CD4-positive, alpha-beta T cell treated with Interleukin-6 for 4 hours (primary cell): ENCODE measurements at regions not wholly inside any gene's neighbourhood (a gene's known extent, or its start where the extent isn't known, plus 50 kb on each side); places are given as distances from the start of the nearest gene placed in this dataset.

ENCODE experiments used
- DNase-seq: peaks from one replicate; pipeline ENCODE4 v3.0.0-alpha.2; 2020; ENCODE audit warnings: mixed read lengths

DNA sequence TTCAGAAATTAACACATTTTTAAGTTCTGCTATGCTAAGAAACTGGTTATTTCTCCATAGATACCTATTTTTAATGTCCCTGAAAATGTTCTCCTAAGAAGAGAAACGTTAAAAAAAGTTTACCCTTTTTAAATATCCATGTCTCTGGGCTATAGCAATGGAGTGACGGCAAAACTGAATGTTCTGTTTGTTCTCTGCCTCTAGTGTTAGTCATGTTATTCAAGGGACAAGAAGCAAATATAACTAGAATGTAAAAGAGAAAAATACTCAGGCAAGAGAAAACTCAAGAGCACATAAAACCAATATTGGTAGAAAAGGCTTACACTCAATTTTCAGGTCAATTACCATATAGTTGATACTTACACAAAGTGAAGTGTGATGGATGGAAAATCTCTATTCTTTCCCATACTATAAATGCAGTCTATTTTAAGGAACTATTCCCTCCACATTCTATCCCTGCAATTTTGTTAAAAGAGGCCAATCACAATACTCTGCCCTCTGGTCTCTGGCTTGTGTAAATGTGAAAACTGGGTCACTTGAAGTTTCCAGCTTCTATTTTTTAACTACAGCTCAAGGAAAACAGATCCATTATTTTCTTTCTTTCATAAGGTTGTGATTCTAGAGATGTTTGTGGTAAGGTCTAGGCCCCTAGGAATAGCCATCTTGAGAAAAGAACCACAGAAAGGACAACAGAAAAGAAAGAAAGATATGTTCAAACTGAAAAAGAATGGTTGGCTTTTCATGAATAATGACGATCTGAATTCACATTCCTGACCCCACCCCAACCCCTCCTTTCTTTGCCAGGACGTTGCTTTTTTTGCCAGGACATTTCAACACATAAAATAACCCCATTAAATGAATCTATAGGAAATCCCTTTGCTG lies 200.3 kb upstream of the FAM83B start:
- DNase-seq, result no peak

DNA sequence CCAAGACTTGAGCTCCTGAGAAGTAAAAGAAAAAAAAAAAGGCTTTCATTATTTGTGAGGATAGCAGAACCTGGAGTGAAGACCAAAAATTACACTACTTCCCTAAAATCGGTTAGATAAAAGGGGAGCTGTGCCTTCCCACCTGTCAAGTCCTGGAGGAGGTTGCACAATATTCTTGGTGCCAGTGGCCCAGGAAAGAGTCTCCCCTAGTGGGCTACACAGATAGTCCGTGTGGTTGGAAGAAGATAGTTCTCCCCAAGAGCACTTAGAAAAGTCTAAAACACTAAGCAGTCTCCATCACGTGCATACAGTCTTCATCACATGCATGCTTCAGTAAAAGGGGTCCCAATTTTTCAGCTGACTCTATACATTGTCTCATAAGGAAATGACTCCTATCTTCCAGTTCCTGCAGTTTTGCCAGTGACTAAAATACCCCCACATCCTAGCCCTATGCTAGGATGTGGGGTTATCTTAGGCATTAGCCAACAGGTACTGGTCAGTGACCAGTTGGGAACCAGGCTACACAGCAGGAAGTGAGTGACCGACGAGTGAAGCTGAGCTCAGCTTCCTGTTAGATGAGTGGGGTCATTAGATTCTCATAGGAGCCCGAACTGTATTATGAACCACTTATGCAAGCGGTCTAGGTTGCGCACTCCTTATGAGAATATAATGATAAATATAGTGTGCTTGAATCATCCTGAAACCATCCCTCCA lies 199.5 kb upstream of the FAM83B start:
- no peak for DNase-seq

DNA sequence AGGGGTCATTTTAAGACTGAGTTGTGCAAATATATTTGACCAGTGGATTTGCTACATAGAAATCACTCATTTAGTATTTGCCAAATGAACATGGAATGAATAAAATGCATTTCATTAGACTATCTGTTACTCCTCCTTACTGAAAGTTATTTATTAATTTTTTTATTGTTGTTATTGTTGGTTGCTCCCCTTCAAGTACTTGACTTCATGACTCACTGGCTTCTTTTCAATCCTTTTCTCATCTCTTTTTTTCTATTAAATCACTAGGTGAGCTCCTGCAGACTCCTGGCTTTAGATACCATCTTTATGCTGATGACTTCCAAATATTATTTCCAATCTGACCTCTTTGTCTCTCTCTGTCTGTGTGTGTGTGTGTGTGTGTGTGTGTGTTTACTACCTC lies 192.2 kb upstream of the FAM83B start:
- DNase-seq, result no peak

DNA sequence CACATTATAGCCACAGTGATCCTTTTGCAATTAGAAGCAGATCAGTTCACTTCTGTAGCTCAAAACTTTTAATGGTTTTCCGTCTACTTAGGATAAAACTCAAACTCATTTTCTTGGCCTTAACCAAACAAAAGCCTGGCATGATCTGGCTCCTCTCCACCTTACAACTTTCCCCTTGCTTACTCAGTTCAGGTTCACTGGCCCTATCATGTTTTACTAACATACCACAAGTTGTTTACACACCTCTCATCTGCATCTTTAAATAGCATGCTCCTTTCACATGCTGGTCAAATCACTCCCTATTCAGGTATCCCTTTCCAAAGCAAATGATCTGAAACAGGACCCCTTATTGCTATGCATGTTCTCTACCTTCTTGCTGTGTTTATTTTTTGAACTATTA lies 191.4 kb upstream of the FAM83B start:
- DNase-seq, result no peak

DNA sequence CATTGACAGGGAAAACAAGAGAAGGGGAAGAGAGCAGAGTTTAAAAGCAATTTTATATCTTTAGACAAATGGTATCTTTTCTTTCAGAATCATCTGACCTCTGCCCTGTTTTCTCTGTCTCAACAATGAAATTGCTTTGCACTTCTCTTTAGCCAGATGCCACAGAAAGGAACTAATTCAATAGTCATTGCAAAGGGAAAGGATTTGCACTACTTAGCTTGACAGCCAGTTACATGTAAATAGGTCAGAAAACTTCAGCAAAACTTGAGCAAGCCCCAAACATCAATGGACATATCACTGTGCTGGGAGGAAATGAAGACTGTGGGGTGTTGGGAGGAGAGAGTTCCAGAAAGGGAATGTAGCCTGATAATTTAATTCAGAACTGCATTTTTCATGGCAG lies 181.3 kb upstream of the FAM83B start:
- DNase-seq, result no peak

DNA sequence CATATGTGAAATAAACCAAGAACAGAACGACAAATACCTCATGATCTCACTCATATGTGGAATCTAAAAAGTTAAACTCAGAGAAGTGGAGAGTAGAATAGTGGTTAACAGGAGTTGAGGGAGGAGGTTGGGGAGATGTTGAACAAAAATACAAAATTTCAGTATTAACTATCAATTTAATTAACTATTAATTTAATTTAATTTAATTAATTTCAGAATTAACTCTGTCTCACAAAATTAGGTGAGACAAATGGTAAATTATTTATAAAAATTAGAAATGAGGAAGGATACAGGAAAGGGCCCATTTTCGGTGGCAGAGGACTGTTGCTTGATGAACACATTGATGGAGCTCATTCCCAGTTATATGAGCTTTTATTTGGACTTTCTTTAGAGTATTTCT lies 166.0 kb upstream of the FAM83B start:
- DNase-seq, result no peak

DNA sequence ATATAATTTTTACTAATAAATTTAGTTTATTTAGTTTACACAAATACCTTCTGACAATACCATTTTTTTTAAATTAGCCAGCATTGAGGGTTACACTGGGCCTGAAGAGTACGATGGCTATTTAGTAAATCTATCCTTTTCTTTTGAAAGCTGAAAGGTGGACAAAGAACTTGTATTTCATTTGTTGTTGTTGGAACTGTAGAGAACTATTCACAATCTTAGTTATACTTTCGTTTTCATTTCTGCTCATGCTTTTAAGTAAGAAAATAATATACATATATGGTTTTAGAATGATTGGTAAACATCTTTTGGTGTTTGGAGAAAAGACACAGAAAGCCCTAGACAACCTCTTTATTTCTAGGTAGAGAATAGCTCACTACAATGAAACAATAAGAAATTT lies 165.3 kb upstream of the FAM83B start:
- DNase-seq, result no peak

DNA sequence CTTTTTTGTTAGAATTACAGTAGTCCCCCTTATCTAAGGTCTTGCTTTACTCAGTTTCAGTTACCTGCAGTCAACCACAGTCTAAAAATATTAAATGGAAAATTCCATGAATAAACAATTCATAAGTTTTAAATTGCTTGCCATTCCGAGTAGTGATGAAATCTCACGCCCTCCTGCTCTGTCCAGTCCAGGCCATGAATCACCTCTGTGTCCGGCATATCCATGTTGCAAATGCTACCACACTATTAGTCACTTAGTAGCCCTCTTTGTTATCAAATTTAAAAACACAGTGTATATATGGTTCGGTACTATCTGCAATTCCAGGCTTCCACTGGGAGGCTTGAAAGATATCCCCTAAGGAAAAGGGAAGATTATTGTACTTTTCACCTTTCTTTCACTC lies 164.6 kb upstream of the FAM83B start:
- no peak for DNase-seq

DNA sequence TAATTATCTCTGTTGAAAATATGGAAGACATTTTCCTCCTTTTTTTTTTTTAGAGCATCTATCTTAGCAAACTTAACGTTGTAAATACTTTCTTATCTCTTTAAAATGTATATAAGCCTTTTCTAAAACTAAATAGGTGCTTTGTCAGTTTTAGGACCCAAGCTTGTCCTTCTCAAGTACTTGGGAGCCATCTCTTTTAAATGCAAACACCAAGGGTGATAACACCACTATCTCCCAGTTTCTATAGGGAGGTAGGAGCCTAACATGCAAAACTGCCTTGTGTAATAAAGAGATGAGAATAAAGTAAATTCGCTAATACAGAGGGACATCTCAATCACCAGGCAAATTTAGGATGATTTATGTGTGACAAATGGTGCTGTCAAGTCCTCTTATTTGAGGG lies 157.0 kb upstream of the FAM83B start:
- DNase-seq, result no peak

DNA sequence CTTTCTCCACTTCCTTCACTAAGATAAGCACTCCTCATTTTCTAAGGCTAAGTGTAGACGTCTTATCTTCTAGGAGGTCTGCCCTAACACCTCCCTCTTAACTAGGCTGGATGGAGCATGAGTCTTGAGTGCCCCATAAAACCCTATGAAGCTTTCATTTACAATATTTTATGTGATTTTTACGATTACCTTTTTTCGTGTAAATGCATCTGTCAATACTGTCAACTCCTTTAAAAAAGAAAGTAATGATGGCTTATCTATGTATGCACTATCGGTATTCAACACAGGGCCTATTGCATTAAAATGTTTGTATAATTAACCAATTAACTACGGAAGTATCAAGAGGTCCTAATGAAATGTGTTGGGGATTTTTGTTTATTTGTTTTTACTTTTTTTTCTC lies 156.0 kb upstream of the FAM83B start:
- DNase-seq, result no peak

DNA sequence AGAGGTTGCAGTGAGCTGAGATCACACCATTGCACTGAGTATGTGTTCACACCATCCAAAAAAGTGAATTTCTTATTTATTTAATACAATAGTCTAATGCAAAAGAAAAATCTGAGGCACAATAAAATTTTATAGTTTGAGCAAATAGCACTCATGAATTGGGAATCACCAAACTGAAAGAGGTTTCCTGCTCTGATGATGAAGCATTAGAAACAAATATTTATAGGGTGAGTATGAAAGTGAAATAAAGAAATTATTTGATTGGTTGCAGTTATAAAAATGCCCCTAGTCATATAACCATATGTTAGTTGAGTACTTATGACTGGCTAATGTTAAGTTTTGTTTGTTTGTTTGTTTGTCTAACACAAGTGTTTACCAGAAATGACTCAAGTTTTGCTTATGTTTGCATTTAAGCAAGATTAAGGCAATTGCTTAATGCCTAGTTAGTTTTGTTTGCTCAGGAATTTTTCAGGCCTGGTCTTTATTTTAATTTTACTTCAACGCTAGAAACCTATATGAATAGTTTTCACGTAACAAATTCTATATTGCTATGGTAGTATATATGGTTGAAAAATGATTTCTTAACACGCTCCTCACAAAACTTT lies 151.5 kb upstream of the FAM83B start:
- DNase-seq, result no peak

DNA sequence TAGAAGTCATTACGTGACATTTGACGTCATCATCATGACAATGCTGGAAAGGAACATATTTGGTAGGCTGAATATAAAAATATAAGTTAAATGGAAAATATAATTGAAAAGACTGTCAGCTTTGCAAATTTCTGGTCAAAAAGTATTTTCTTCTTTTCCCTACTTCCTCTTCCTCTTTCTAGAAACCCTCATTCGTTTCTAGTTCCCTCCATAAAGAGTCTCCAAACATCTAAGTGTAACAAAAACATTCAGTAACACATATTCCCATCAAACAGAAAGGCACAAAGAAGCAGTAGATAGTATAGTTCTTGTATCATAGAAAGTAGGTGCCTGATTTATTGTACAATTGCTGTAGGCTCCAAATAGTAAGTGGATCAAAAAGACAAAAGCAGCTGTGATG lies 150.8 kb upstream of the FAM83B start:
- DNase-seq, result no peak

DNA sequence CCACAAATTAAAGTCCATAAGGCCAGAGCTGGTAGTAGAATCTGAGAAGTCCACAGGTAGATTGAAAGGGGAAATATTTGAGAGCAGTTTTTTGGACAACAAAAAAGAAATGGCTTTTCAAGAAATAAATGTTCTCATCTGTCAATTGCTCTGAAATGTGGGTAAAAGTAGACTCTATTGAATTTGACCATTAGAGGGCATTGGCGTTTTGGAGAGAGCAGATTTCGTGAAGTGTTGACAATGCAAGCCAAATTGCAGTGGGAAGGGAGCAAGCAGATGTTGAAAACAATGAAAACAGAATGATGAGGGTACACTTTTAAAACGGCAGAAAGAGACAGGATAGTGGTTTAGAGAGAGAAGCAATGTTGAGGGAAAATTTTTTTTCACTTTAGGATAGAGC lies 149.1 kb upstream of the FAM83B start:
- no peak for DNase-seq

DNA sequence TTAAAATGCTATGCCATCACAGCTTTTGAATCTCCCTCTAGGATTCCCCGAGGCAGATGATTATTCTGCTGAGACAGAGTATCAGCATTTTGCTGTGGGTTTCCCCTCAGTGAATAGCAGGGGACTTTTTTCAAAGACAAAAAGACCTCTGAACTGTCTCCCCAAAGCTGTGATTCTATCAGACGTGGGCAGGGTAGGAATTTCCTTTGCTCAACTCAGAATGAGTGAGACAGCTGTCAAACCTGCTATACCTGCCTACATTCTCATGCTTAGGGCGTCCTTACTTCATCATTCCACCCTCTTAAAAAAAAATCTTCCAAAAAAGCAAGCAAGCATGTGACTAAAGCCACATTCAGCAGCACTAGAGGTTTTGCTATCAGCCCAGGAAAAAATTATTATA lies 147.6 kb upstream of the FAM83B start:
- DNase-seq, result no peak

DNA sequence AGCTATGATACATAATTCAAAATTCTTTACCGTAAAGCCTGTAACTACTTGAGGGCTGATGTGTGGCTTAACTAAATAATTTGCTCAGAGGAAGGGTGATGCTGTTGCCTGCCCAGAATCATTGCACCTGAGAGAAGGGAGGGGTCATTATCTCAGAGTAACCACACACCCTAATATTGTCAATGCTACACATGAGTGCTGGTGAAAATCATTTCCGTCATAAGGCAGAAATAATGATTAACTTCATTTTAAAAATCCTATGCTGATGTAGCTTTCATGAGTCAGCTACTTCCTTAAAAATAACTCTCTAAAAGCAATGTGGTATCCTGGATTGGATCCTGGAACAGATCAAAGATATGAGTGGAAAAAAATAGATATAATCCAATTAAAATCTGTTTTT lies 146.4 kb upstream of the FAM83B start:
- DNase-seq, result no peak

DNA sequence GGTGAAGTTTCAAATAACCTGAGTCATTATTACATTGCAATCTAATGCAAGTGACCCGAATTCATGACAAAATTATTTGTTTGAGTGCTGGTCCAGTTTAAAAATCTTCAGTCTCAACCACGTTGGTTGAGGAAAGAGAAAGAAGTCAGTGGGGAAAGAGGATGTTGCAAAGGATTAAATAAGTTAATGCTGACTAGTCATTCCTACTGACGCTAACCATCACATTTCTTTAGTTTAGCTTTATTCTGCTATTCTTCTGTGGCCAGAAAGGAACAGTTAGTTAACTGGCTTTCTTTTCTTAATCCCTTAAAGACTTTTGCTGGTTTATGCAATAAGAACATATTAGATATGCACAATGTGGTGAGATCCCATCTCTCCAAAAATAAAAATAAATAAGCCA lies 143.8 kb upstream of the FAM83B start:
- no peak for DNase-seq

DNA sequence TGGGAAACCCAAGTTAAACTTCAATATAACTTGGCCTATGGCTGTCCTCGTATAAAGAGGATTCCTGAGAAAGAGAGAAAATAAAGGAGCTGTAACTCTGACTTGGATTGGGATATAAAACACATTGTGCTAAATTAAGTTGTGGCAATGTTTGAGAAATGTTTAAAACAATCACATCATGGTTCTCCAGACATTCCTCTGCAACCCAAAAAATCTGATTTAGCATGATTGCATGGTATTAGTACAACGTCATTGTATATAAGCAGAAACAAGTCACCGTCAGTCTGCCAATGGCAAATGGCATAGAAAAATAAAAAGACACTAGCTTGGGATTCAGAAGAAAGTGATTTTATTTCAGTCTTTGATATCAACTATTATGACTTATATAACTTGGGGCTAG lies 140.2 kb upstream of the FAM83B start:
- no peak for DNase-seq

DNA sequence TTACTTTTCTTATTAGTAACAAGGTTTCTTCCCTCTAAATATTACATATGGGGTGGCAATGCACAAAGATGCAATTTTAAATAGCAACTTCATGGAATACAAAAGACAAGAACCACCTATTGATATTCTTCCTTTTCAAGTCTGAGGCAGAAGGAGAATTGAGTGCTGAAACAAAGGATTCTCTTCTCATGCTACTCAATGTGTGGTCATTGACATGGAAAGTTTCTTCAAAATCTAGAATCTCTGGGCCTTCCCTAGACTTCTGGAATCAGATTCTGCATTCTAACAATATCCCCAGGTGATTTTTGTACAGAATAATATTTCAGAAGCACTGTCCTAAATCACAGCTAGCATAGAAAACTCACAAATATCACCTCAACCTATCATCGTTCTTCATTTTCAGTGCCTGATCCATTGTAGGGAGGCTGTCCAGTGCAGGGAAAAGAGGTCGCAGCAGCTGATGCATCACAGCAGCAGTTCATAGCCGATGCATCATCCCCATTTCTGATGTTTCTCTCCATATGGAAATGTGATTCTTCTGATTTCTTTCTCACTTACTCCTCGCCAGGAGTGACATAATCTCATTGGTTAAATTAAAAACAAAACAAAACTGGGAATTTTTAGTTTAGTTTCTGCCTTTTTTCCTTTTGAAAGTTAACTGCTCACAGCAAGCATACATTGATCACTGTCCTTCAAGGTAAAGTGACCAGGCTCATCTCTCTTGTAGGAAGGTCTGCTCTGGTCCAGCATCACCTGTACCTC lies 139.5 kb upstream of the FAM83B start:
- no peak for DNase-seq

DNA sequence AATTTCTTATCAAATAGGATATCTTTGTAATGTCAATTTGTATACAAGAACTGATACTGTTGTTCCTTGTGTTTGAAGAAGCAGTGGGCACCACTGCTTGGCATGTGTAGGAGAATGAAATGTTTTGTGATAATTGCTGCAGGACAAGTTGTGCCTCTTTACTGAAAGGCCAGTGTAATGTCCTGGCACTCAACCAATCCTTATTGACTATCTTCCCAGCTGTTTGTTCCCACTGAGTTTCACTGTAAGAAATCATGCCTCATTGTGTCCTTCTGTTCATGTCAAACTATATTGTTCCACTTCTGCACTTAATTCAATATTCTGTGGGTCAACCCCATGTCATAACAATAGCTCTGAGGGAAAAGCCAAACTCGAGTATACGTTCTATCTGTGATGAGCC lies 136.1 kb upstream of the FAM83B start:
- no peak for DNase-seq

DNA sequence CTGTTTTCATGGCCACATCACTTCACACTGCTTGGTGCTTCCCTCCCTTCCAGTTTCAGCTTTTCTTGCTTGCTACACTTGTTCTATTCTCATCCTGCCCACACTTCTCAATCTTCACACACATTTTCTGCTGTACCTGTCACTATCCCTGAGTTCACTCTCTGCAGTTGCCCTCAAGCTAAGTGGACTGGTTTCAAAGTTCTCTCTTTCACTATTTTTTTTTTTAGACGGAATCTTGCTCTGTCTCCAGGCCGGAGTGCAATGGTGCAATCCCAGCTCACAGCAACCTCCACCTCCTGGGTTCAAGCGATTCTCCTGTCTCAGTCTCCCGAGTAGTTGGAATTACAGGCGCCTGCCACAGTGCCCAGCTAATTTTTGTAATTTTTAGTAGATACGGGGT lies 130.6 kb upstream of the FAM83B start:
- no peak for DNase-seq

DNA sequence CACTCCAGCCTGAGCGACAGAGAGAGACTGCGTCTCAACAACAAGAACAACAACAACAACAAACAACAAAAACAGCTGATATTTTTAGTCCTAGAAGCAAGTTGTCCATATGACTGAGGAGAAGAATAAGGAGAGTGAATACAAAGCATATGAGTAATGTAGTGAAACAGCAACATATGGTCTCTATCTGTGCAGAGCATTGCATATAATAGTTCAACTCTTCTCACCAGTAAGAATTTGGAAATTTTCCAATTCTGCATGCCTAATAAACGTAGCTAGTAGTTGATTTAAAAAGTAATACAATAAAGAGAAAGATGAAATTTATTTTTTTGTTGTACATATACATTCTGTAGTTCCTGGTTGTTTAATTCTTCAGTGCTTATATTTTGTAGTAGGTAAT lies 129.7 kb upstream of the FAM83B start:
- DNase-seq, result no peak

DNA sequence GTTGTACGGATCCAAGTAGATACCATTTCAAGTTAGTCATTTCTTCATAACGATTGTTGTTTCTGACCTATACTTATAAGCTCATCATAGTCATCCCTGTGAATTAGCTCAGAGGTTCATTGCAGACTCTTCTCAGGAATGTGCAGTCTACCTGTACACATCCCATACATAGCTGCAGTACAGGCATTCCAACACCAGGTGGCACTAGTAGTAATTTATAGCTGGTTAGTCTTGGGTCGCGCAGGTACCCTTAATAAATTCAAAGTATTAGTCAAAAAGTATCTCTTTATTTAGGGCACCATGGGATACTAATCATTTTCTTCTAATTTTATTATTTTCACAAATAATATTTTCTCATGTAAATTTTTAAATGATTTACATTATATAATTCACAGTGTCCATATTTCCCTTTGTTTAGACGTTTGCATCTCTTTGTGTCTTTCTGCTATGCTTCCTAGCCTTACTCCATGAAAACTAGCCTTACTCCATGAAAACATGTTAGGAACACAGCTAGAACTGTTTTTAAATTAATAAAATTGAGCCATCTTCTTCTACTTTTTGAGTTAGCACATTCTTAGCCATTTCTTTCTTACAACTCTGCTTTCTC lies 128.6 kb upstream of the FAM83B start:
- peak; percentile 40 for DNase-seq

DNA sequence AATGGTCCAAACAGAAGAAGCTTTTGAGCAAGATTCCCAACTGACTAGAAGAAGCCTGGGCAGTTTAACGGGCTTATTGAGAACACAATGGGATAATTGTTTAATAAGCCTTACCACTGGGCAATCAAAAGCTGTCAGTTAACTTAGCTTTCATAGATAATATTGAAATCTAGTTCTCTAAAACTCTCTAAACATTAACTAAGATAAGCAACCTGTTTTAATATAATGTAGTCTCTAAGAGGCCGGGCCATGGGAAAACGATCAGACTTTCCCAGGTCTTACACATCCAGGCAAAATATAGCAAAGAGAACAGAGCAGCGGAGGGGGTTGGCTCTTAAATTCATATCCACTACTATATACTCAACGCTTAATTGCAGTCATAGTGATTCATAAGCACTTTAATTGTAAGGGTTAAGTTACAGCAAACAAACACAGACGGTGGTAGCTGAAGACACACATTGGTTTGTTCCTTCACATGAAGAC lies 128.0 kb upstream of the FAM83B start:
- DNase-seq, result no peak
